Natural killer cell (primary cell): ENCODE measurements at regions not wholly inside any gene's neighbourhood (a gene's known extent, or its start where the extent isn't known, plus 50 kb on each side); places are given as distances from the start of the nearest gene placed in this dataset.

Source experiments
- ATAC-seq, 3 donors: fragments of 150-1000 bp in 2 of 3; fragments of 200-7000 bp in 1 of 3; cut with Tn5 transposase; 1 replicate in 1 of 3; 2 replicates in 2 of 3; pipeline ENCODE4 v1.10.0; 2021; ENCODE audit warnings: mild to moderate bottlenecking in 2 of 3, moderate library complexity in 2 of 3
- DNase-seq, 2 donors: peaks; one replicate each; pipeline versions ENCODE4 v3.0.0 to v3.0.0-alpha.2; 2013 to 2021; ENCODE audit warnings: mixed read lengths in 1 of 2
- H3K27ac ChIP-seq: one replicate; pipeline ENCODE4 v1.5.1; 2013; ENCODE audit warnings: mild to moderate bottlenecking, low read length
- H3K27me3 ChIP-seq: one replicate; pipeline ENCODE4 v1.6.1; 2013; ENCODE audit warnings: low read length; ENCODE audit not compliant: control insufficient read depth, insufficient read depth
- H3K36me3 ChIP-seq: one replicate; pipeline ENCODE4 v1.6.1; 2013; ENCODE audit warnings: low read length; ENCODE audit not compliant: control insufficient read depth, insufficient read depth
- H3K4me1 ChIP-seq: one replicate; pipeline ENCODE4 v1.6.1; 2013; ENCODE audit warnings: low read length; ENCODE audit not compliant: control insufficient read depth, insufficient read depth
- H3K4me3 ChIP-seq: one replicate; pipeline ENCODE4 v1.5.1; 2013; ENCODE audit warnings: low read length
- H3K9me3 ChIP-seq: one replicate; pipeline ENCODE4 v1.6.1; 2013; ENCODE audit warnings: low read length; ENCODE audit not compliant: control insufficient read depth, insufficient read depth
- H3K27ac Mint-ChIP-seq, 2 donors: one replicate each; pipeline ENCODE4 v1.8.0; 2022; ENCODE audit warnings: mild to moderate bottlenecking in 2 of 2, mixed read lengths in 2 of 2, moderate library complexity in 1 of 2
- H3K27me3 Mint-ChIP-seq, 2 donors: one replicate each; pipeline ENCODE4 v1.8.0; 2022; ENCODE audit warnings: low read depth in 2 of 2, mixed read lengths in 2 of 2
- H3K36me3 Mint-ChIP-seq: one replicate; pipeline ENCODE4 v1.8.0; 2022; ENCODE audit warnings: mixed read lengths
- H3K4me1 Mint-ChIP-seq, 2 donors: one replicate each; pipeline ENCODE4 v1.8.0; 2022; ENCODE audit warnings: mixed read lengths in 2 of 2
- H3K4me3 Mint-ChIP-seq: one replicate; pipeline ENCODE4 v1.8.0; 2022; ENCODE audit warnings: mild to moderate bottlenecking, moderate library complexity, mixed read lengths
- H3K9me3 Mint-ChIP-seq, 2 donors: one replicate each; pipeline ENCODE4 v1.8.0; 2022; ENCODE audit warnings: mixed read lengths in 2 of 2
- WGBS: methylation state at CpG from one replicate; pipeline ENCODE4 v1.1.7; 2013; ENCODE audit warnings: missing lambda C conversion rate; ENCODE audit not compliant: insufficient coverage; 5-methylcytosine and 5-hydroxymethylcytosine counted together
- intact Hi-C: fragments of 100-400 bp; cut with micrococcal nuclease; formaldehyde crosslinking; loops from one replicate; pipeline ENCODE4 v1.14.2; 2022
- TF ChIP-seq, protein P1 (sequence below): fragments of 200-600 bp; IDR thresholded peaks from one replicate; pipeline ENCODE4 v1.8.0; 2022; ENCODE audit warnings: antibody characterized with exemption

GRCh38 chr1:165031001-165031400, 325.5 kb downstream of the LMX1A start:
- Mint-ChIP-seq H3K27me3 (peaks cover 0 to 5% of the 10 kb centered on the region in 2 donors), H3K4me1 (no peaks in the 10 kb centered on the region), H3K9me3 (peaks cover 0 to 6% of the 10 kb centered on the region in 2 donors), H3K27ac (no peak overlapping the region), H3K36me3 (no peaks in the 10 kb centered on the region), H3K4me3 (no peak overlapping the region)
- 79% methylated on average over 2 of the region's 2 CpGs for WGBS
- no peaks in the 10 kb centered on the region for H3K36me3 ChIP-seq
- intact Hi-C loops = no loop called here
- H3K9me3 ChIP-seq = no peaks in the 10 kb centered on the region
- H3K27ac ChIP-seq = no peak overlapping the region
- DNase-seq (no peak), ATAC-seq (no peak)
- no peak overlapping the region for H3K4me3 ChIP-seq
- H3K27me3 ChIP-seq = no peaks in the 10 kb centered on the region
- no peaks in the 10 kb centered on the region for H3K4me1 ChIP-seq
- TF ChIP-seq, protein P1, sequence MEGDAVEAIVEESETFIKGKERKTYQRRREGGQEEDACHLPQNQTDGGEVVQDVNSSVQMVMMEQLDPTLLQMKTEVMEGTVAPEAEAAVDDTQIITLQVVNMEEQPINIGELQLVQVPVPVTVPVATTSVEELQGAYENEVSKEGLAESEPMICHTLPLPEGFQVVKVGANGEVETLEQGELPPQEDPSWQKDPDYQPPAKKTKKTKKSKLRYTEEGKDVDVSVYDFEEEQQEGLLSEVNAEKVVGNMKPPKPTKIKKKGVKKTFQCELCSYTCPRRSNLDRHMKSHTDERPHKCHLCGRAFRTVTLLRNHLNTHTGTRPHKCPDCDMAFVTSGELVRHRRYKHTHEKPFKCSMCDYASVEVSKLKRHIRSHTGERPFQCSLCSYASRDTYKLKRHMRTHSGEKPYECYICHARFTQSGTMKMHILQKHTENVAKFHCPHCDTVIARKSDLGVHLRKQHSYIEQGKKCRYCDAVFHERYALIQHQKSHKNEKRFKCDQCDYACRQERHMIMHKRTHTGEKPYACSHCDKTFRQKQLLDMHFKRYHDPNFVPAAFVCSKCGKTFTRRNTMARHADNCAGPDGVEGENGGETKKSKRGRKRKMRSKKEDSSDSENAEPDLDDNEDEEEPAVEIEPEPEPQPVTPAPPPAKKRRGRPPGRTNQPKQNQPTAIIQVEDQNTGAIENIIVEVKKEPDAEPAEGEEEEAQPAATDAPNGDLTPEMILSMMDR = no peak

GRCh38 chr1:165025805-165026204, 330.7 kb downstream of the LMX1A start:
- TF ChIP-seq, protein P1 = no peak
- intact Hi-C loops = no loop called here
- H3K4me3 Mint-ChIP-seq = no peak overlapping the region
- Histone ChIP-seq H3K4me3 (no peak overlapping the region), H3K27ac (no peak overlapping the region), H3K27me3 (no peaks in the 10 kb centered on the region), H3K36me3 (no peaks in the 10 kb centered on the region), H3K4me1 (no peaks in the 10 kb centered on the region), H3K9me3 (peaks cover 7% of the 10 kb centered on the region)
- no peak overlapping the region for H3K27ac Mint-ChIP-seq
- peaks cover 0 to 7% of the 10 kb centered on the region in 2 donors for H3K27me3 Mint-ChIP-seq
- no CpG with 5 or more reads among the region's 2 CpGs for WGBS
- no peaks in the 10 kb centered on the region for H3K4me1 Mint-ChIP-seq
- ATAC-seq = no peak
- H3K36me3 Mint-ChIP-seq = peaks cover 4% of the 10 kb centered on the region
- H3K9me3 Mint-ChIP-seq = peaks cover 4 to 14% of the 10 kb centered on the region in 2 donors
- no peak for DNase-seq

DNA sequence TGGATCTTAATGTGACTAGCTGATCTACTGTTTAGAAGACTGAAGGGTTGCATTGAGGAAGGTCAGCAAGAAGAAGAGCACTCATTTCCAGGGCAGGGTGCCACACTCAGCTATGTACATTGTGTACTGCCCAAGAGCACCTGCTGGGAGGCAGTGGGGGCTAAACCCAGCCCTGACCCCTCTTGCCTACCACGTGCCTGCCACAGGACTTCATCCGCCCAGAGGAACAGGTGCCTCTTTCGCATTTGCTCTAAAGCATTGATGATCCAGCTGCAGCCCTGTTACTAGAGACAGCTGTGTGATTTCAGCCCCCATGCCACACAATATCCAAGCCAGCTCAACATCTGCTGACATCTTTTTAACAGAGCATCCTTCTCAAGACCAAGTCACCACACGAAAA, 341.8 kb downstream of the LMX1A start:
- WGBS = 89% methylated on average over 4 of the region's 4 CpGs

More for the DNA sequence above, 341.8 kb downstream of the LMX1A start:
- Histone ChIP-seq H3K27me3 (no peaks in the 10 kb centered on the region), H3K27ac (no peak overlapping the region), H3K36me3 (no peaks in the 10 kb centered on the region), H3K9me3 (no peaks in the 10 kb centered on the region), H3K4me3 (no peak overlapping the region), H3K4me1 (no peaks in the 10 kb centered on the region)
- DNase-seq (no peak), ATAC-seq (no peak)
- Mint-ChIP-seq H3K36me3 (no peaks in the 10 kb centered on the region), H3K4me3 (no peak overlapping the region), H3K4me1 (no peaks in the 10 kb centered on the region), H3K27ac (no peak overlapping the region), H3K9me3 (peaks cover 0 to 6% of the 10 kb centered on the region in 2 donors), H3K27me3 (no peaks in the 10 kb centered on the region)
- TF ChIP-seq, protein P1 = no peak
- intact Hi-C loops = no loop called here
